ENCODE measurements at regions not wholly inside any gene's neighbourhood (a gene's known extent, or its start where the extent isn't known, plus 50 kb on each side); places are given as distances from the start of the nearest gene placed in this dataset.

GRCh38 chr11:128289048-128289447 is 298.3 kb downstream of the ETS1 start:
- POLR2A ChIA-PET, result interaction anchor here (1.0 to 1.6 kb wide), 2 partner anchors 159 to 341 kb away, joined by 3 read pairs; no protein-coding TSS in a partner anchor
- H3K27me3 Mint-ChIP-seq (ENCODE audit: insufficient read depth, unreplicated experiment), result no peaks in the 10 kb centered on the region
- no peak for TF ChIP-seq CTCF (IDR thresholded peaks at IDR 0.05; ENCODE audit: unreplicated experiment)
- no peak overlapping the region for H3K4me3 Mint-ChIP-seq (ENCODE audit: unreplicated experiment)
- H3K9me3 Mint-ChIP-seq (ENCODE audit: unreplicated experiment), result no peaks in the 10 kb centered on the region
- CTCF ChIA-PET, result interaction anchor here (0.5 to 11.3 kb wide), 17 partner anchors 9 to 659 kb away, joined by 3 to 160 read pairs (median 4); no protein-coding TSS in a partner anchor
- DNase-seq (ENCODE audit: unreplicated experiment), result no peak
- H3K36me3 Mint-ChIP-seq (ENCODE audit: insufficient read depth, unreplicated experiment), result no peaks in the 10 kb centered on the region
- H3K4me1 Mint-ChIP-seq (ENCODE audit: insufficient read depth, unreplicated experiment), result peaks cover 15% of the 10 kb centered on the region
- no TSS peak for BruUV-seq (replicated peaks)
- intact Hi-C loops (cut with micrococcal nuclease), result no loop called here
- H3K27ac Mint-ChIP-seq (ENCODE audit: low read depth, unreplicated experiment), result no peak overlapping the region

GRCh38 chr11:128288368-128288767 is 299.0 kb downstream of the ETS1 start:
- TF ChIP-seq CTCF (IDR thresholded peaks at IDR 0.05; ENCODE audit: unreplicated experiment), result no peak
- Mint-ChIP-seq H3K36me3 (ENCODE audit: insufficient read depth, unreplicated experiment) (no peaks in the 10 kb centered on the region), H3K27me3 (ENCODE audit: insufficient read depth, unreplicated experiment) (no peaks in the 10 kb centered on the region), H3K4me1 (ENCODE audit: insufficient read depth, unreplicated experiment) (peaks cover 15% of the 10 kb centered on the region), H3K9me3 (ENCODE audit: unreplicated experiment) (no peaks in the 10 kb centered on the region), H3K4me3 (ENCODE audit: unreplicated experiment) (no peak overlapping the region), H3K27ac (ENCODE audit: low read depth, unreplicated experiment) (no peak overlapping the region)
- intact Hi-C loops (cut with micrococcal nuclease), result no loop called here
- no peak for DNase-seq (ENCODE audit: unreplicated experiment)
- ChIA-PET CTCF (interaction anchor here (0.6 to 11.3 kb wide), 9 partner anchors 30 to 343 kb away, joined by 3 to 160 read pairs (median 4); no protein-coding TSS in a partner anchor), POLR2A (interaction anchor here (1.0 to 1.6 kb wide), 2 partner anchors 160 to 342 kb away, joined by 3 read pairs; no protein-coding TSS in a partner anchor)
- no TSS peak for BruUV-seq (replicated peaks)

- no peaks in the 10 kb centered on the region for H3K27me3 Mint-ChIP-seq (ENCODE audit: insufficient read depth, unreplicated experiment)
- H3K9me3 Mint-ChIP-seq (ENCODE audit: unreplicated experiment), result no peaks in the 10 kb centered on the region
- BruUV-seq (replicated peaks), result no TSS peak
- H3K36me3 Mint-ChIP-seq (ENCODE audit: insufficient read depth, unreplicated experiment), result no peaks in the 10 kb centered on the region
- DNase-seq (ENCODE audit: unreplicated experiment), result no peak
- H3K27ac Mint-ChIP-seq (ENCODE audit: low read depth, unreplicated experiment), result no peak overlapping the region
- H3K4me1 Mint-ChIP-seq (ENCODE audit: insufficient read depth, unreplicated experiment), result peaks cover 11% of the 10 kb centered on the region
- POLR2A ChIA-PET, result interaction anchor here (0.8 kb wide), 1 partner anchor 542 kb away, joined by 3 read pairs; no protein-coding TSS in a partner anchor
- no peak overlapping the region for H3K4me3 Mint-ChIP-seq (ENCODE audit: unreplicated experiment)
- intact Hi-C loops (cut with micrococcal nuclease), result no loop called here
- CTCF ChIA-PET, result interaction anchor here (0.6 to 11.3 kb wide), 5 partner anchors 127 to 346 kb away, joined by 3 to 160 read pairs (median 3); no protein-coding TSS in a partner anchor
- TF ChIP-seq CTCF (IDR thresholded peaks at IDR 0.05; ENCODE audit: unreplicated experiment), result no peak
These were observed 302.0 kb downstream of the ETS1 start for GRCh38 chr11:128285321-128285720.

GRCh38 chr11:128284634-128285033 is 302.7 kb downstream of the ETS1 start:
- no peaks in the 10 kb centered on the region for H3K27me3 Mint-ChIP-seq (ENCODE audit: insufficient read depth, unreplicated experiment)
- DNase-seq (ENCODE audit: unreplicated experiment), result no peak
- H3K27ac Mint-ChIP-seq (ENCODE audit: low read depth, unreplicated experiment), result no peak overlapping the region
- CTCF ChIA-PET, result interaction anchor here (0.6 to 11.3 kb wide), 9 partner anchors 10 to 1273 kb away, joined by 3 to 160 read pairs (median 5); no protein-coding TSS in a partner anchor
- H3K4me3 Mint-ChIP-seq (ENCODE audit: unreplicated experiment), result no peak overlapping the region
- intact Hi-C loops (cut with micrococcal nuclease), result no loop called here
- peaks cover 15% of the 10 kb centered on the region for H3K4me1 Mint-ChIP-seq (ENCODE audit: insufficient read depth, unreplicated experiment)
- no peaks in the 10 kb centered on the region for H3K36me3 Mint-ChIP-seq (ENCODE audit: insufficient read depth, unreplicated experiment)
- H3K9me3 Mint-ChIP-seq (ENCODE audit: unreplicated experiment), result no peaks in the 10 kb centered on the region
- no TSS peak for BruUV-seq (replicated peaks)
- no peak for TF ChIP-seq CTCF (IDR thresholded peaks at IDR 0.05; ENCODE audit: unreplicated experiment)
- POLR2A ChIA-PET, result no interaction called here

Data from MCF 10A (cell line).